ENCODE measurements at regions not wholly inside any gene's neighbourhood (a gene's known extent, or its start where the extent isn't known, plus 50 kb on each side); places are given as distances from the start of the nearest gene placed in this dataset.

- Histone ChIP-seq H3K4me3 (ENCODE audit: low read length) (no peak overlapping the region), H3K9me3 (ENCODE audit: control insufficient read depth, low read length) (no peaks in the 10 kb centered on the region), H3K4me1 (ENCODE audit: control insufficient read depth, insufficient read depth, low read length) (no peaks in the 10 kb centered on the region), H3K27me3 (ENCODE audit: control insufficient read depth, insufficient read depth, low read length) (peaks cover 5% of the 10 kb centered on the region), H3K9ac (ENCODE audit: low read length) (no peak overlapping the region), H3K36me3 (ENCODE audit: control insufficient read depth, insufficient read depth, low read length) (no peaks in the 10 kb centered on the region)
These were observed 92.7 kb upstream of the ZNF678 start for GRCh38 chr1:227470688-227471087.

GRCh38 chr1:227469708-227470107, 93.6 kb upstream of the ZNF678 start:
- Histone ChIP-seq H3K36me3 (ENCODE audit: control insufficient read depth, insufficient read depth, low read length) (no peaks in the 10 kb centered on the region), H3K27me3 (ENCODE audit: control insufficient read depth, insufficient read depth, low read length) (peaks cover 5% of the 10 kb centered on the region), H3K4me3 (ENCODE audit: low read length) (no peak overlapping the region), H3K4me1 (ENCODE audit: control insufficient read depth, insufficient read depth, low read length) (no peaks in the 10 kb centered on the region), H3K9ac (ENCODE audit: low read length) (no peak overlapping the region), H3K9me3 (ENCODE audit: control insufficient read depth, low read length) (no peaks in the 10 kb centered on the region)

GRCh38 chr1:227466039-227466645, 97.2 kb upstream of the ZNF678 start:
- H3K4me3 ChIP-seq (ENCODE audit: low read length): no peak overlapping the region
- peaks cover 4% of the 10 kb centered on the region for H3K27me3 ChIP-seq (ENCODE audit: control insufficient read depth, insufficient read depth, low read length)
- no peak overlapping the region for H3K9ac ChIP-seq (ENCODE audit: low read length)
- H3K4me1 ChIP-seq (ENCODE audit: control insufficient read depth, insufficient read depth, low read length): no peaks in the 10 kb centered on the region
- no peaks in the 10 kb centered on the region for H3K36me3 ChIP-seq (ENCODE audit: control insufficient read depth, insufficient read depth, low read length)
- H3K9me3 ChIP-seq (ENCODE audit: control insufficient read depth, low read length): no peaks in the 10 kb centered on the region

- no peak overlapping the region for H3K4me3 ChIP-seq (ENCODE audit: low read length)
- no peaks in the 10 kb centered on the region for H3K9me3 ChIP-seq (ENCODE audit: control insufficient read depth, low read length)
- no peaks in the 10 kb centered on the region for H3K4me1 ChIP-seq (ENCODE audit: control insufficient read depth, insufficient read depth, low read length)
- no peak overlapping the region for H3K9ac ChIP-seq (ENCODE audit: low read length)
- peaks cover 4% of the 10 kb centered on the region for H3K27me3 ChIP-seq (ENCODE audit: control insufficient read depth, insufficient read depth, low read length)
- no peaks in the 10 kb centered on the region for H3K36me3 ChIP-seq (ENCODE audit: control insufficient read depth, insufficient read depth, low read length)
These were observed 98.1 kb upstream of the ZNF678 start for GRCh38 chr1:227465256-227465655.

GRCh38 chr1:227459977-227460376, 103.4 kb upstream of the ZNF678 start:
- H3K9me3 ChIP-seq (ENCODE audit: control insufficient read depth, low read length): no peaks in the 10 kb centered on the region
- H3K4me1 ChIP-seq (ENCODE audit: control insufficient read depth, insufficient read depth, low read length): no peaks in the 10 kb centered on the region
- H3K9ac ChIP-seq (ENCODE audit: low read length): no peak overlapping the region
- H3K4me3 ChIP-seq (ENCODE audit: low read length): no peak overlapping the region
- H3K36me3 ChIP-seq (ENCODE audit: control insufficient read depth, insufficient read depth, low read length): no peaks in the 10 kb centered on the region
- H3K27me3 ChIP-seq (ENCODE audit: control insufficient read depth, insufficient read depth, low read length): peaks cover 8% of the 10 kb centered on the region

- peaks cover 8% of the 10 kb centered on the region for H3K27me3 ChIP-seq (ENCODE audit: control insufficient read depth, insufficient read depth, low read length)
- H3K4me1 ChIP-seq (ENCODE audit: control insufficient read depth, insufficient read depth, low read length): no peaks in the 10 kb centered on the region
- H3K4me3 ChIP-seq (ENCODE audit: low read length): no peak overlapping the region
- no peaks in the 10 kb centered on the region for H3K36me3 ChIP-seq (ENCODE audit: control insufficient read depth, insufficient read depth, low read length)
- no peak overlapping the region for H3K9ac ChIP-seq (ENCODE audit: low read length)
- H3K9me3 ChIP-seq (ENCODE audit: control insufficient read depth, low read length): no peaks in the 10 kb centered on the region
These were observed 104.0 kb upstream of the ZNF678 start for GRCh38 chr1:227459326-227459841.

GRCh38 chr1:227454686-227455085, 108.7 kb upstream of the ZNF678 start:
- H3K27me3 ChIP-seq (ENCODE audit: control insufficient read depth, insufficient read depth, low read length): peaks cover 5% of the 10 kb centered on the region
- no peak overlapping the region for H3K4me3 ChIP-seq (ENCODE audit: low read length)
- H3K9me3 ChIP-seq (ENCODE audit: control insufficient read depth, low read length): no peaks in the 10 kb centered on the region
- no peaks in the 10 kb centered on the region for H3K4me1 ChIP-seq (ENCODE audit: control insufficient read depth, insufficient read depth, low read length)
- no peaks in the 10 kb centered on the region for H3K36me3 ChIP-seq (ENCODE audit: control insufficient read depth, insufficient read depth, low read length)
- no peak overlapping the region for H3K9ac ChIP-seq (ENCODE audit: low read length)

- peaks cover 5% of the 10 kb centered on the region for H3K27me3 ChIP-seq (ENCODE audit: control insufficient read depth, insufficient read depth, low read length)
- no peak overlapping the region for H3K4me3 ChIP-seq (ENCODE audit: low read length)
- no peaks in the 10 kb centered on the region for H3K9me3 ChIP-seq (ENCODE audit: control insufficient read depth, low read length)
- H3K36me3 ChIP-seq (ENCODE audit: control insufficient read depth, insufficient read depth, low read length): no peaks in the 10 kb centered on the region
- no peak overlapping the region for H3K9ac ChIP-seq (ENCODE audit: low read length)
- no peaks in the 10 kb centered on the region for H3K4me1 ChIP-seq (ENCODE audit: control insufficient read depth, insufficient read depth, low read length)
These were observed 109.6 kb upstream of the ZNF678 start for GRCh38 chr1:227453631-227454355.

GRCh38 chr1:227451954-227452353, 111.4 kb upstream of the ZNF678 start:
- Histone ChIP-seq H3K4me1 (ENCODE audit: control insufficient read depth, insufficient read depth, low read length) (no peaks in the 10 kb centered on the region), H3K36me3 (ENCODE audit: control insufficient read depth, insufficient read depth, low read length) (no peaks in the 10 kb centered on the region), H3K9me3 (ENCODE audit: control insufficient read depth, low read length) (no peaks in the 10 kb centered on the region), H3K4me3 (ENCODE audit: low read length) (no peak overlapping the region), H3K27me3 (ENCODE audit: control insufficient read depth, insufficient read depth, low read length) (peaks cover 5% of the 10 kb centered on the region), H3K9ac (ENCODE audit: low read length) (no peak overlapping the region)

GRCh38 chr1:227451057-227451456, 112.3 kb upstream of the ZNF678 start:
- Histone ChIP-seq H3K9ac (ENCODE audit: low read length) (no peak overlapping the region), H3K9me3 (ENCODE audit: control insufficient read depth, low read length) (no peaks in the 10 kb centered on the region), H3K4me3 (ENCODE audit: low read length) (no peak overlapping the region), H3K36me3 (ENCODE audit: control insufficient read depth, insufficient read depth, low read length) (no peaks in the 10 kb centered on the region), H3K4me1 (ENCODE audit: control insufficient read depth, insufficient read depth, low read length) (no peaks in the 10 kb centered on the region), H3K27me3 (ENCODE audit: control insufficient read depth, insufficient read depth, low read length) (peaks cover 5% of the 10 kb centered on the region)

GRCh38 chr1:227450489-227450888, 112.9 kb upstream of the ZNF678 start:
- H3K9ac ChIP-seq (ENCODE audit: low read length): no peak overlapping the region
- peaks cover 5% of the 10 kb centered on the region for H3K27me3 ChIP-seq (ENCODE audit: control insufficient read depth, insufficient read depth, low read length)
- no peak overlapping the region for H3K4me3 ChIP-seq (ENCODE audit: low read length)
- H3K9me3 ChIP-seq (ENCODE audit: control insufficient read depth, low read length): no peaks in the 10 kb centered on the region
- H3K36me3 ChIP-seq (ENCODE audit: control insufficient read depth, insufficient read depth, low read length): no peaks in the 10 kb centered on the region
- H3K4me1 ChIP-seq (ENCODE audit: control insufficient read depth, insufficient read depth, low read length): no peaks in the 10 kb centered on the region

- Histone ChIP-seq H3K4me1 (ENCODE audit: control insufficient read depth, insufficient read depth, low read length) (no peaks in the 10 kb centered on the region), H3K9me3 (ENCODE audit: control insufficient read depth, low read length) (no peaks in the 10 kb centered on the region), H3K9ac (ENCODE audit: low read length) (no peak overlapping the region), H3K36me3 (ENCODE audit: control insufficient read depth, insufficient read depth, low read length) (no peaks in the 10 kb centered on the region), H3K27me3 (ENCODE audit: control insufficient read depth, insufficient read depth, low read length) (peaks cover under 1% of the 10 kb centered on the region), H3K4me3 (ENCODE audit: low read length) (no peak overlapping the region)
These were observed 113.5 kb upstream of the ZNF678 start for GRCh38 chr1:227449741-227450441.
